ENCODE measurements at regions not wholly inside any gene's neighbourhood (a gene's known extent, or its start where the extent isn't known, plus 50 kb on each side); places are given as distances from the start of the nearest gene placed in this dataset.

GRCh38 chr11:70543611-70544010, 145.3 kb downstream of the CTTN start:
- Histone ChIP-seq H4K8ac (replicated peaks; ENCODE audit: insufficient read length, low read depth, low read length) (no peak overlapping the region), H3K27me3 (ENCODE audit: insufficient read depth, low read length) (no peaks in the 10 kb centered on the region), H4K91ac (ENCODE audit: insufficient read length, low read depth, low read length) (no peak overlapping the region), H2BK15ac (ENCODE audit: low read depth, low read length) (no peak overlapping the region), H3K23me2 (ENCODE audit: insufficient read length, low read depth, low read length, poor library complexity, severe bottlenecking) (no peaks in the 10 kb centered on the region), H3K4ac (ENCODE audit: low read depth, low read length) (no peak overlapping the region), H2AK5ac (ENCODE audit: insufficient read length, low read length) (no peak overlapping the region), H2BK120ac (ENCODE audit: low read depth, low read length, poor library complexity, severe bottlenecking) (no peak overlapping the region), H4K20me1 (ENCODE audit: control insufficient read depth, insufficient read depth, insufficient read length) (no peaks in the 10 kb centered on the region), H3K56ac (ENCODE audit: insufficient read length, low read depth, low read length) (no peak overlapping the region), H3K14ac (ENCODE audit: insufficient read depth, low read length) (no peak overlapping the region), H3K18ac (ENCODE audit: insufficient read length, low read depth, low read length) (no peak overlapping the region), H2BK5ac (ENCODE audit: insufficient read length, low read length) (no peak overlapping the region), H3K23ac (ENCODE audit: insufficient read length, low read depth, low read length) (no peak overlapping the region), H3T11ph (ENCODE audit: low read length) (no peak overlapping the region), H3K79me1 (ENCODE audit: insufficient read depth, low read depth, low read length, poor library complexity, severe bottlenecking) (no peaks in the 10 kb centered on the region), H3K9ac (ENCODE audit: extremely low read depth, insufficient read length, low read length) (no peak overlapping the region), H3K4me2 (ENCODE audit: insufficient read depth, insufficient read length, low read length) (no peak overlapping the region), H3K4me1 (ENCODE audit: insufficient read depth, low read length) (peaks cover 12% of the 10 kb centered on the region; the same call in 1 of the 2 replicates), H3K27ac (ENCODE audit: insufficient read length, low read depth, low read length) (no peak overlapping the region), H4K5ac (ENCODE audit: insufficient read length, low read depth, low read length) (no peak overlapping the region), H2AFZ (ENCODE audit: low read length) (no peak overlapping the region), H3K79me2 (ENCODE audit: insufficient read depth, low read length) (no peaks in the 10 kb centered on the region), H2BK20ac (ENCODE audit: low read depth, low read length, poor library complexity, severe bottlenecking) (no peak overlapping the region), H3K9me3 (ENCODE audit: control insufficient read depth, low read depth, low read length) (no peaks in the 10 kb centered on the region), H2BK12ac (ENCODE audit: insufficient read length, low read depth, low read length) (no peak overlapping the region)
- no peak overlapping the region for H3K4me3 Mint-ChIP-seq
- no peak for DNase-seq
- H3K27me3 Mint-ChIP-seq (ENCODE audit: low read depth) = no peaks in the 10 kb centered on the region
- TF ChIP-seq CTCF (conservative IDR thresholded peaks at IDR 0.05) = no peak
- no CpG with 5 or more reads among the region's 7 CpGs for WGBS (ENCODE audit: extremely low coverage, insufficient read length, low lambda C conversion rate)
- no peaks in the 10 kb centered on the region; a peak in 1 of 7 replicates for H3K36me3 Mint-ChIP-seq (ENCODE audit: insufficient read depth in 1 of 3, low read depth in 3 of 3)
- H3K9me3 Mint-ChIP-seq = peaks cover 2 to 3% of the 10 kb centered on the region in 2 experiments; a peak in 3 of 5 replicates
- peaks cover 37 to 40% of the 10 kb centered on the region in 2 experiments for H3K4me1 Mint-ChIP-seq
- no peak overlapping the region; a peak in 1 of 7 replicates for H3K27ac Mint-ChIP-seq
